ENCODE measurements at regions not wholly inside any gene's neighbourhood (a gene's known extent, or its start where the extent isn't known, plus 50 kb on each side); places are given as distances from the start of the nearest gene placed in this dataset.

- WGBS, result 95% methylated on average over 1 of the region's 1 CpG
- TF ChIP-seq CTCF (IDR thresholded peaks at IDR 0.05), result no peak
- no peak for DNase-seq (ENCODE audit: low spot score in 2 of 2)
- no peaks in the 10 kb centered on the region for H3K9me3 ChIP-seq
- no peaks in the 10 kb centered on the region for H3K27me3 ChIP-seq
- H3K4me3 ChIP-seq, result no peak overlapping the region
- no peaks in the 10 kb centered on the region for H3K4me1 ChIP-seq
- H3K36me3 ChIP-seq, result no peaks in the 10 kb centered on the region
- H3K27ac ChIP-seq, result no peak overlapping the region
Measured at GRCh38 chr18:39340418-39340817, 1774.8 kb upstream of the CELF4 start.

- Histone ChIP-seq H3K9me3 (no peaks in the 10 kb centered on the region), H3K4me3 (no peak overlapping the region), H3K27me3 (no peaks in the 10 kb centered on the region), H3K36me3 (no peaks in the 10 kb centered on the region), H3K27ac (no peak overlapping the region), H3K4me1 (no peaks in the 10 kb centered on the region)
- no peak for DNase-seq (ENCODE audit: low spot score in 2 of 2)
- TF ChIP-seq POLR2A (IDR thresholded peaks at IDR 0.05) (no peak), POLR2AphosphoS5 (IDR thresholded peaks at IDR 0.05) (no peak), EP300 (IDR thresholded peaks at IDR 0.05) (no peak), CTCF (IDR thresholded peaks at IDR 0.05) (no peak)
Measured at GRCh38 chr18:39329496-39330275, 1764.1 kb upstream of the CELF4 start.

GRCh38 chr18:39326772-39327171 lies 1761.2 kb upstream of the CELF4 start:
- no peak for DNase-seq (ENCODE audit: low spot score in 2 of 2)
- WGBS, result 79% methylated on average over 2 of the region's 2 CpGs
- Histone ChIP-seq H3K4me1 (no peaks in the 10 kb centered on the region), H3K4me3 (no peak overlapping the region), H3K27ac (no peak overlapping the region), H3K9me3 (no peaks in the 10 kb centered on the region), H3K36me3 (no peaks in the 10 kb centered on the region), H3K27me3 (no peaks in the 10 kb centered on the region)
- TF ChIP-seq POLR2A (IDR thresholded peaks at IDR 0.05) (no peak), CTCF (IDR thresholded peaks at IDR 0.05) (no peak), POLR2AphosphoS5 (IDR thresholded peaks at IDR 0.05) (no peak), EP300 (IDR thresholded peaks at IDR 0.05) (no peak)

GRCh38 chr18:39325973-39326372 lies 1760.4 kb upstream of the CELF4 start:
- TF ChIP-seq CTCF (IDR thresholded peaks at IDR 0.05) (no peak), POLR2AphosphoS5 (IDR thresholded peaks at IDR 0.05) (no peak), EP300 (IDR thresholded peaks at IDR 0.05) (no peak), POLR2A (IDR thresholded peaks at IDR 0.05) (no peak)
- no peaks in the 10 kb centered on the region for H3K4me1 ChIP-seq
- WGBS, result 90% methylated on average over 1 of the region's 1 CpG

GRCh38 chr18:39319141-39319540 lies 1753.5 kb upstream of the CELF4 start:
- Histone ChIP-seq H3K4me1 (peaks cover 9% of the 10 kb centered on the region), H3K27ac (no peak overlapping the region), H3K4me3 (no peak overlapping the region), H3K9me3 (no peaks in the 10 kb centered on the region), H3K36me3 (no peaks in the 10 kb centered on the region), H3K27me3 (no peaks in the 10 kb centered on the region)
- DNase-seq (ENCODE audit: low spot score in 2 of 2), result no peak
- TF ChIP-seq EP300 (IDR thresholded peaks at IDR 0.05), result no peak
- TF ChIP-seq POLR2AphosphoS5 (IDR thresholded peaks at IDR 0.05), result no peak
- TF ChIP-seq CTCF (IDR thresholded peaks at IDR 0.05), result no peak
- no peak for TF ChIP-seq POLR2A (IDR thresholded peaks at IDR 0.05)

More at GRCh38 chr18:39325973-39326372, 1760.4 kb upstream of the CELF4 start:
- H3K4me3 ChIP-seq, result no peak overlapping the region
- H3K27me3 ChIP-seq, result no peaks in the 10 kb centered on the region
- H3K27ac ChIP-seq, result no peak overlapping the region
- H3K36me3 ChIP-seq, result no peaks in the 10 kb centered on the region
- H3K9me3 ChIP-seq, result no peaks in the 10 kb centered on the region
- no peak for DNase-seq (ENCODE audit: low spot score in 2 of 2)
